RCC 7860 (cell line): ENCODE measurements at regions not wholly inside any gene's neighbourhood (a gene's known extent, or its start where the extent isn't known, plus 50 kb on each side); places are given as distances from the start of the nearest gene placed in this dataset.

ENCODE experiments used
- DNase-seq: peaks from one replicate; pipeline ENCODE4 v3.0.0-alpha.2; 2015; ENCODE audit warnings: low spot score
- FAIRE-seq: peaks from 2 replicates; lab custom pipeline; 2012; peaks lifted over from hg19 to GRCh38; lab: Jason Lieb, UNC

- DNase-seq: no peak
- no peak for FAIRE-seq
These were observed 89.6 kb upstream of the BEND6 start for GRCh38 chr6:56865081-56865875.

- FAIRE-seq (no peak), DNase-seq (peak; percentile 39)
These were observed 90.7 kb upstream of the BEND6 start for GRCh38 chr6:56864171-56864616.

GRCh38 chr6:56863366-56863765, 91.5 kb upstream of the BEND6 start:
- FAIRE-seq: peak; percentile 90
- DNase-seq: peak; percentile 79

- DNase-seq (no peak), FAIRE-seq (no peak)
These were observed 92.3 kb upstream of the BEND6 start for GRCh38 chr6:56862415-56863175.

- no peak for DNase-seq
These were observed 94.4 kb upstream of the BEND6 start for GRCh38 chr6:56860475-56860874.

GRCh38 chr6:56856036-56856580, 98.8 kb upstream of the BEND6 start:
- DNase-seq (no peak), FAIRE-seq (no peak)

More at GRCh38 chr6:56860475-56860874, 94.4 kb upstream of the BEND6 start:
- FAIRE-seq: peak; percentile 44

- no peak for FAIRE-seq
- DNase-seq: no peak
These were observed 100.8 kb upstream of the BEND6 start for GRCh38 chr6:56854086-56854485.

GRCh38 chr6:56853541-56853940, 101.4 kb upstream of the BEND6 start:
- FAIRE-seq (no peak), DNase-seq (no peak)

- DNase-seq: no peak
- no peak for FAIRE-seq
These were observed 102.5 kb upstream of the BEND6 start for GRCh38 chr6:56852260-56853010.

- FAIRE-seq (peak; percentile 69), DNase-seq (peak; percentile 76)
These were observed 103.2 kb upstream of the BEND6 start for GRCh38 chr6:56851541-56852259.

- FAIRE-seq (no peak), DNase-seq (peak; percentile 39)
These were observed 103.8 kb upstream of the BEND6 start for GRCh38 chr6:56851074-56851473.

- DNase-seq (no peak), FAIRE-seq (no peak)
These were observed 104.3 kb upstream of the BEND6 start for GRCh38 chr6:56850626-56851025.

- FAIRE-seq (peak; percentile 51), DNase-seq (peak; percentile 88)
These were observed 105.0 kb upstream of the BEND6 start for GRCh38 chr6:56849896-56850295.

- FAIRE-seq: no peak
These were observed 106.8 kb upstream of the BEND6 start for GRCh38 chr6:56848105-56848504.

GRCh38 chr6:56845032-56845431, 109.9 kb upstream of the BEND6 start:
- FAIRE-seq: no peak
- no peak for DNase-seq

More at GRCh38 chr6:56848105-56848504, 106.8 kb upstream of the BEND6 start:
- no peak for DNase-seq

GRCh38 chr6:56843476-56844349, 111.2 kb upstream of the BEND6 start:
- DNase-seq (peak; percentile 69), FAIRE-seq (no peak)

- DNase-seq (no peak), FAIRE-seq (no peak)
These were observed 112.0 kb upstream of the BEND6 start for GRCh38 chr6:56842686-56843475.

- DNase-seq (no peak), FAIRE-seq (no peak)
These were observed 113.2 kb upstream of the BEND6 start for GRCh38 chr6:56841751-56842150.

GRCh38 chr6:56841381-56841749, 113.5 kb upstream of the BEND6 start:
- FAIRE-seq: peak; percentile 10
- no peak for DNase-seq
